ENCODE measurements at regions not wholly inside any gene's neighbourhood (a gene's known extent, or its start where the extent isn't known, plus 50 kb on each side); places are given as distances from the start of the nearest gene placed in this dataset.

DNA sequence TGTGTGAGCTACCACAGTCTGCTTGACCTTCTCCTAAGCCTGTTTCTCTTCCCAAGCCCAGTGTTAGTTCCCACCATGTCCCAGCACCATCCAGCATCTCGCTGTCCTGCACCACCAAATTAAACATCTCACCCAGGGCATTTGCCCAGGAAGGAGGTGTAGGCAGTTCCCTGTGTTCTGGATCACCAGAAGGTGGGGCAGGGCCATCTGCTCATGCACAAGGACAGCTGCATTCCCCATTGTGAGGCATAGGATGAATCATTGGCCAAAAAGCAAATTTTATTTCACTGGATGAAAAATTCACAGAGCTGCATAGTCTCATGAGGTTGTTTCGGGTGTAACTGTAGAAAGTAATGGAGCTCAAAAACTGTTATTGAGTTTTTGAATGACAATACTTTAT lies 89.5 kb upstream of the GRIA1 start:
- no peak for DNase-seq (ENCODE audit: low spot score)
- no peaks in the 10 kb centered on the region for H3K4me1 Mint-ChIP-seq (ENCODE audit: unreplicated experiment)
- no peaks in the 10 kb centered on the region for H3K36me3 Mint-ChIP-seq (ENCODE audit: low read depth, unreplicated experiment)
- no peak overlapping the region for H3K27ac Mint-ChIP-seq (ENCODE audit: unreplicated experiment)
- no peaks in the 10 kb centered on the region for H3K9me3 Mint-ChIP-seq (ENCODE audit: unreplicated experiment)
- TF ChIP-seq, protein P1, sequence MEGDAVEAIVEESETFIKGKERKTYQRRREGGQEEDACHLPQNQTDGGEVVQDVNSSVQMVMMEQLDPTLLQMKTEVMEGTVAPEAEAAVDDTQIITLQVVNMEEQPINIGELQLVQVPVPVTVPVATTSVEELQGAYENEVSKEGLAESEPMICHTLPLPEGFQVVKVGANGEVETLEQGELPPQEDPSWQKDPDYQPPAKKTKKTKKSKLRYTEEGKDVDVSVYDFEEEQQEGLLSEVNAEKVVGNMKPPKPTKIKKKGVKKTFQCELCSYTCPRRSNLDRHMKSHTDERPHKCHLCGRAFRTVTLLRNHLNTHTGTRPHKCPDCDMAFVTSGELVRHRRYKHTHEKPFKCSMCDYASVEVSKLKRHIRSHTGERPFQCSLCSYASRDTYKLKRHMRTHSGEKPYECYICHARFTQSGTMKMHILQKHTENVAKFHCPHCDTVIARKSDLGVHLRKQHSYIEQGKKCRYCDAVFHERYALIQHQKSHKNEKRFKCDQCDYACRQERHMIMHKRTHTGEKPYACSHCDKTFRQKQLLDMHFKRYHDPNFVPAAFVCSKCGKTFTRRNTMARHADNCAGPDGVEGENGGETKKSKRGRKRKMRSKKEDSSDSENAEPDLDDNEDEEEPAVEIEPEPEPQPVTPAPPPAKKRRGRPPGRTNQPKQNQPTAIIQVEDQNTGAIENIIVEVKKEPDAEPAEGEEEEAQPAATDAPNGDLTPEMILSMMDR (IDR thresholded peaks at IDR 0.05; ENCODE audit: unreplicated experiment), result no peak
- no peak overlapping the region for H3K4me3 Mint-ChIP-seq (ENCODE audit: unreplicated experiment)
- H3K27me3 Mint-ChIP-seq (ENCODE audit: unreplicated experiment), result no peaks in the 10 kb centered on the region

DNA sequence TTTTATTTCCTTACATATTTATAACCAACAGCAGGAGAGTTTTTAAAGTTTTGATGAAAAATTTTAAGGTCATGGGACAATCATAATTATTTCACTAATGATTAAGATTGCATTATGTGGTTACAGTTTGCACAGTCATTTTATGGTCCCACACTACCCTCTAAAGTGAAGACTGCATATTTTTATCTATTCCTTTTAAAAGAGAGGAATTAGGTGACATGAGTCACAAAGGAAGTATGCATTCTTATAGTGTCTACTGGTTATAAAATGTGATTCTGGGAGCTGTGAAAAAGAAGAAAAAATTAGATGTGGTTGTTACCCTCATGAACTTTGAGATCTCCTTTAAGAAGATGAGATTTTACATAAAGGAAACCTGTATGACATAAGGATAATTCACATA lies 87.9 kb upstream of the GRIA1 start:
- H3K27me3 Mint-ChIP-seq (ENCODE audit: unreplicated experiment), result no peaks in the 10 kb centered on the region
- H3K27ac Mint-ChIP-seq (ENCODE audit: unreplicated experiment), result no peak overlapping the region
- no peaks in the 10 kb centered on the region for H3K36me3 Mint-ChIP-seq (ENCODE audit: low read depth, unreplicated experiment)
- TF ChIP-seq, protein P1 (IDR thresholded peaks at IDR 0.05; ENCODE audit: unreplicated experiment), result no peak
- no peak for DNase-seq (ENCODE audit: low spot score)
- H3K4me3 Mint-ChIP-seq (ENCODE audit: unreplicated experiment), result no peak overlapping the region
- no peaks in the 10 kb centered on the region for H3K4me1 Mint-ChIP-seq (ENCODE audit: unreplicated experiment)
- H3K9me3 Mint-ChIP-seq (ENCODE audit: unreplicated experiment), result no peaks in the 10 kb centered on the region

DNA sequence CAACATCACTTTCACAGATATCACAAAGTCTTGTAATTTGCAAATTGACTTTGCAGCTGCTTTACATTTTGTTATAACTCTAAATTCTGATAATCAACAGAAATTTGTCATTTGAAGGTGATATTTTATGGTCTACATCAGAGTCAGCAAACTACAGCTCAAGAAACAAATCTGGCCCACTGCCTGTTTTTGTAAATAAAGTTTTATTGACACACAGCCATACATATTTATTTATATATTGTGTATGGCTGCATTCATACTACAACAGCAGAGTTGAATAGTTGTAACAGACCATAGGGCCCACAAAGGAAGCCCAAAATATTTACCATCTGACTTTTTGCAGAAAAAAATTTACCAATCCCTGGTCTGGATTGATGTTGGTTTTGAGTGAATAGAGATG lies 87.0 kb upstream of the GRIA1 start:
- no peak for DNase-seq (ENCODE audit: low spot score)
- TF ChIP-seq, protein P1 (IDR thresholded peaks at IDR 0.05; ENCODE audit: unreplicated experiment), result no peak
- Mint-ChIP-seq H3K4me3 (ENCODE audit: unreplicated experiment) (no peak overlapping the region), H3K27ac (ENCODE audit: unreplicated experiment) (no peak overlapping the region), H3K27me3 (ENCODE audit: unreplicated experiment) (no peaks in the 10 kb centered on the region), H3K36me3 (ENCODE audit: low read depth, unreplicated experiment) (no peaks in the 10 kb centered on the region), H3K4me1 (ENCODE audit: unreplicated experiment) (no peaks in the 10 kb centered on the region), H3K9me3 (ENCODE audit: unreplicated experiment) (no peaks in the 10 kb centered on the region)

DNA sequence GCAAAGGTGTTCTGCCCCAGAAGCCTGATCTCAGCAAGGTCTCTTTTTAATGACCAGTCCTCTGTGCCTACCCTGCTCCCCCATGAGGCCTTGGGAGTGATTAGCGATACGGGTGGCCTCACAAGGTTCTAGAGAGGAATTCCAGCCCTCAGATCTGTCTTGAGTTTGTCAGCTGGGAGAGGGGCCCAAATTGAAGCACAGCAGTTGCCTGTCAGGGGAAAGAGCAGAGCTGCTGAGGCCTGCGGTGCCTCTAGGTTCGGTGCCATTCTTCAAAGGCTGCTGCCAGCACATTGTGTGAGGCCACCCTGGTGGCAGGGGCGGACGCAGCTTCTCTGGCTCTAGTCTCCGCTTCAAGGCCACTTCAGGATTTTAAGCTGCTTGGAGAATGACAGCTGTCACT lies 85.7 kb upstream of the GRIA1 start:
- Mint-ChIP-seq H3K4me1 (ENCODE audit: unreplicated experiment) (no peaks in the 10 kb centered on the region), H3K27ac (ENCODE audit: unreplicated experiment) (no peak overlapping the region), H3K27me3 (ENCODE audit: unreplicated experiment) (no peaks in the 10 kb centered on the region), H3K4me3 (ENCODE audit: unreplicated experiment) (no peak overlapping the region), H3K36me3 (ENCODE audit: low read depth, unreplicated experiment) (no peaks in the 10 kb centered on the region), H3K9me3 (ENCODE audit: unreplicated experiment) (no peaks in the 10 kb centered on the region)
- DNase-seq (ENCODE audit: low spot score), result no peak
- TF ChIP-seq, protein P1 (IDR thresholded peaks at IDR 0.05; ENCODE audit: unreplicated experiment), result no peak

DNA sequence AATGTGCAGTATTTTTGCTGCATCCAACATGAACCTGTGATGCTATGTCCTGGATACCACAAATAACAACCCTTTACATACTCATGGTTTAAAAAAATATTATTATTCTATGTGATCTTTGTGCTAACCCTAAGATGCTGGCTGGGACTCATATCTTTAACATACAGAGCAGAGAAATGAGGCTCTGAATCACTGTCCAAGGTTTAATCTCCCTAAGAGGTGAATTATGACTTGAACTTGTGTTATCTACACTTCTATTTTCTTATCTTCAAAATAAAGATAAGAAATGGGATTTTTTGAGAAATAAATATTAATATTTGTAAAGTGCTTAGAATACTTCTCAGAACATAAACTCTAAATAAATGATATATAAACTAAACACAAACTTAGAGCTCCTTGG lies 68.8 kb upstream of the GRIA1 start:
- no peak overlapping the region for H3K4me3 Mint-ChIP-seq (ENCODE audit: unreplicated experiment)

More for the DNA sequence above, 68.8 kb upstream of the GRIA1 start:
- Mint-ChIP-seq H3K27me3 (ENCODE audit: unreplicated experiment) (no peaks in the 10 kb centered on the region), H3K27ac (ENCODE audit: unreplicated experiment) (no peak overlapping the region), H3K36me3 (ENCODE audit: low read depth, unreplicated experiment) (no peaks in the 10 kb centered on the region), H3K9me3 (ENCODE audit: unreplicated experiment) (no peaks in the 10 kb centered on the region), H3K4me1 (ENCODE audit: unreplicated experiment) (no peaks in the 10 kb centered on the region)
- TF ChIP-seq, protein P1 (IDR thresholded peaks at IDR 0.05; ENCODE audit: unreplicated experiment), result no peak
- DNase-seq (ENCODE audit: low spot score), result no peak
